ENCODE measurements at regions not wholly inside any gene's neighbourhood (a gene's known extent, or its start where the extent isn't known, plus 50 kb on each side); places are given as distances from the start of the nearest gene placed in this dataset.

DNA sequence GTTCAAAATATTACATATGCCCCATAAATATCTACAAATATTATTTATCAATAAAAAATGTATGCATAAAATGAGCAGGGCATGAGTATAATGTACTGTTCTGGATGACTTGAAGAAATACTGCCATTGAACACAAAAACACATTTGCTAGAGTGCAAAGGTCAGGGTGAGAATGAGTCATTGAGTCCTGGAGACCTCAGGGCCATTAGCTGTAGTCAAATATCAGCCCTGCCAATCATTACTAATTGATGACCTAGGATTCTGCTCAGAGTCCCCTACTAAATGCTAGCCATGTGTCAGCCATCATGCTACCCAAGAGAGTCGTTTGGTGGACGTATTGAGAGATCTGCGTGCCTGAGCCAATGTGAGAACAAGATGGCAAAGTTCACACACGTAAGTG lies 80.3 kb upstream of the FAM169A start:
- Histone ChIP-seq H3K9ac (ENCODE audit: insufficient read depth, low read length, poor library complexity, severe bottlenecking) (no peak overlapping the region), H3K27ac (ENCODE audit: low read depth in 1 of 2, low read length in 2 of 2) (no peak overlapping the region), H3K27me3 (ENCODE audit: control insufficient read depth in 2 of 2, insufficient read depth in 2 of 2, low read length in 2 of 2) (peaks cover 0 to 4% of the 10 kb centered on the region in 2 donors), H3K4me3 (replicated peaks in 1 of 3; ENCODE audit: low read depth in 2 of 3, low read length in 3 of 3) (no peak overlapping the region), H3K9me3 (replicated peaks in 1 of 2; ENCODE audit: control insufficient read depth in 1 of 2, insufficient read depth in 1 of 2, low read length in 2 of 2) (no peaks in the 10 kb centered on the region), H3K4me2 (replicated peaks; ENCODE audit: extremely low read depth, low read length, poor library complexity, severe bottlenecking) (no peak overlapping the region), H3K36me3 (replicated peaks in 1 of 2; ENCODE audit: control insufficient read depth in 1 of 2, insufficient read depth in 2 of 2, low read length in 2 of 2) (no peaks in the 10 kb centered on the region), H3K4me1 (ENCODE audit: control insufficient read depth in 1 of 2, insufficient read depth in 2 of 2, low read length in 2 of 2) (no peaks in the 10 kb centered on the region), H4K20me1 (ENCODE audit: insufficient read depth, low read length) (no peaks in the 10 kb centered on the region), H2AFZ (ENCODE audit: insufficient read depth, low read depth, low read length, poor library complexity, severe bottlenecking) (no peak overlapping the region), H3K79me2 (ENCODE audit: insufficient read depth, low read length) (no peaks in the 10 kb centered on the region)
- Mint-ChIP-seq H3K36me3 (no peaks in the 10 kb centered on the region), H3K4me3 (no peak overlapping the region), H3K9me3 (no peaks in the 10 kb centered on the region), H3K4me1 (no peaks in the 10 kb centered on the region), H3K27me3 (ENCODE audit: low read depth in 3 of 3) (peaks cover 8 to 14% (median 14%) of the 10 kb centered on the region in 3 donors), H3K27ac (no peak overlapping the region)
- intact Hi-C loops (cut with micrococcal nuclease), result no loop called here
- DNase-seq, result no peak
- 94% methylated on average over 3 of the region's 4 CpGs for WGBS (ENCODE audit: insufficient coverage)
- TF ChIP-seq CTCF (IDR thresholded peaks at IDR 0.05), result no peak

DNA sequence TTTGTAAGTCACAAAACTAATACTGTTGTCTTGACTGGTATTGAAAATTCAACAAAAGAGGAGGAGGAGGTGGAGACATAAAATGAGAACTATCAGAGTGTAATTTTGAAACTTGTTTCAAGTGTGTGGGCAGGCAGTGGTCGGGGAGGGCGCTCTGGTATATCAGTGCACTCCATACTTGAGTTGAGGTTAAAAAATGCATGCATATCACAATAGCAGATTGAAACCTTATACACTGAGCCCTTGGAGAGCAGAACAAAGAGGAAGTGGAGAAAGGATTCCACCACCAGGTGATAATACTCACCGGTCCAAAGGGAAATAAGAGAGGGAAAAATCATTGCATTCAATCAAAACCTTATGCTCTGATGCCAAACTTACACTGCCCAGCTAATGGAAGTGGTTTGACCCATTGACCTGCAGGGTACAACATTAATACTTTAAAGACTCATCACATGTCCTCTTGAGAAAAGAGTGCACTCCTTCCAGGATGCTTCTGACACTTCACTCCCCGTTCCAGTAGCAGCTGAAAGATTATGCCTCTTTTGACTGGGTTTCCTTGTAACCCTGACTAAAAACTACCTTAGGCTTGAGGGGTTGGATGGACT lies 79.5 kb upstream of the FAM169A start:
- H3K4me3 Mint-ChIP-seq, result no peak overlapping the region
- peaks cover 8 to 14% (median 13%) of the 10 kb centered on the region in 3 donors for H3K27me3 Mint-ChIP-seq (ENCODE audit: low read depth in 3 of 3)
- intact Hi-C loops (cut with micrococcal nuclease), result no loop called here
- Histone ChIP-seq H3K9me3 (replicated peaks in 1 of 2; ENCODE audit: control insufficient read depth in 1 of 2, insufficient read depth in 1 of 2, low read length in 2 of 2) (no peaks in the 10 kb centered on the region), H3K4me3 (replicated peaks in 1 of 3; ENCODE audit: low read depth in 2 of 3, low read length in 3 of 3) (no peak overlapping the region), H3K27ac (ENCODE audit: low read depth in 1 of 2, low read length in 2 of 2) (no peak overlapping the region), H3K27me3 (ENCODE audit: control insufficient read depth in 2 of 2, insufficient read depth in 2 of 2, low read length in 2 of 2) (peaks cover 0 to 4% of the 10 kb centered on the region in 2 donors), H3K4me1 (ENCODE audit: control insufficient read depth in 1 of 2, insufficient read depth in 2 of 2, low read length in 2 of 2) (no peaks in the 10 kb centered on the region), H4K20me1 (ENCODE audit: insufficient read depth, low read length) (no peaks in the 10 kb centered on the region), H3K4me2 (replicated peaks; ENCODE audit: extremely low read depth, low read length, poor library complexity, severe bottlenecking) (no peak overlapping the region), H2AFZ (ENCODE audit: insufficient read depth, low read depth, low read length, poor library complexity, severe bottlenecking) (no peak overlapping the region), H3K36me3 (replicated peaks in 1 of 2; ENCODE audit: control insufficient read depth in 1 of 2, insufficient read depth in 2 of 2, low read length in 2 of 2) (no peaks in the 10 kb centered on the region), H3K79me2 (ENCODE audit: insufficient read depth, low read length) (no peaks in the 10 kb centered on the region), H3K9ac (ENCODE audit: insufficient read depth, low read length, poor library complexity, severe bottlenecking) (no peak overlapping the region)
- no peaks in the 10 kb centered on the region for H3K36me3 Mint-ChIP-seq
- no peaks in the 10 kb centered on the region for H3K9me3 Mint-ChIP-seq
- no CpG with 5 or more reads among the region's 4 CpGs for WGBS (ENCODE audit: insufficient coverage)
- no peak overlapping the region for H3K27ac Mint-ChIP-seq
- no peaks in the 10 kb centered on the region for H3K4me1 Mint-ChIP-seq
- DNase-seq, result no peak
- no peak for TF ChIP-seq CTCF (IDR thresholded peaks at IDR 0.05)
